Astrocyte (in vitro differentiated cells and primary cell): ENCODE measurements at regions not wholly inside any gene's neighbourhood (a gene's known extent, or its start where the extent isn't known, plus 50 kb on each side); places are given as distances from the start of the nearest gene placed in this dataset.

Experiments used
- DNase-seq: peaks from one replicate; pipeline ENCODE4 v3.0.0-alpha.2; 2010; ENCODE audit warnings: low read depth
- FAIRE-seq: peaks from 2 replicates; lab custom pipeline; 2011; peaks lifted over from hg19 to GRCh38; lab: Jason Lieb, UNC
- H2AFZ ChIP-seq: 2 replicates; pipeline ENCODE4 v1.6.0; 2012; ENCODE audit warnings: low read depth, low read length, inconsistent platforms
- H3K27ac ChIP-seq: 2 replicates; pipeline ENCODE4 v1.5.1; 2011; ENCODE audit warnings: low read depth, low read length, inconsistent platforms
- H3K27me3 ChIP-seq: 2 replicates; pipeline ENCODE4 v1.6.0; 2011; ENCODE audit warnings: low read length, inconsistent platforms; ENCODE audit not compliant: insufficient read depth
- H3K36me3 ChIP-seq: 2 replicates; pipeline ENCODE4 v1.5.1; 2011; ENCODE audit warnings: low read length, inconsistent platforms; ENCODE audit not compliant: insufficient read depth
- H3K4me1 ChIP-seq: 2 replicates; pipeline ENCODE4 v1.5.1; 2011; ENCODE audit warnings: low read length, inconsistent platforms; ENCODE audit not compliant: insufficient read depth
- H3K4me2 ChIP-seq: 2 replicates; pipeline ENCODE4 v1.6.0; 2012; ENCODE audit warnings: low read length, inconsistent platforms
- H3K4me3 ChIP-seq: 2 replicates; pipeline ENCODE4 v1.5.1; 2011; ENCODE audit warnings: low read depth, mild to moderate bottlenecking, low read length, inconsistent platforms; ENCODE audit not compliant: insufficient read depth
- H3K79me2 ChIP-seq: 2 replicates; pipeline ENCODE4 v1.6.0; 2012; ENCODE audit warnings: mild to moderate bottlenecking, low read length, inconsistent platforms; ENCODE audit not compliant: insufficient read depth
- H3K9ac ChIP-seq: 2 replicates; pipeline ENCODE4 v1.6.0; 2012; ENCODE audit warnings: mild to moderate bottlenecking, low read length, inconsistent platforms
- H3K9me3 ChIP-seq: 2 replicates; pipeline ENCODE4 v1.5.1; 2012; ENCODE audit warnings: low read depth, mild to moderate bottlenecking, low read length, inconsistent platforms; ENCODE audit not compliant: insufficient read depth
- H4K20me1 ChIP-seq: 2 replicates; pipeline ENCODE4 v1.6.0; 2012; ENCODE audit warnings: low read length, inconsistent platforms; ENCODE audit not compliant: insufficient read depth
- H3K27ac Mint-ChIP-seq: one replicate; pipeline ENCODE4 v1.8.0; 2021; ENCODE audit warnings: mild to moderate bottlenecking, mixed read lengths; ENCODE audit not compliant: unreplicated experiment
- H3K27me3 Mint-ChIP-seq: one replicate; pipeline ENCODE4 v1.8.0; 2021; ENCODE audit warnings: low read depth, mixed read lengths; ENCODE audit not compliant: unreplicated experiment
- H3K36me3 Mint-ChIP-seq: one replicate; pipeline ENCODE4 v1.8.0; 2021; ENCODE audit warnings: low read depth, mixed read lengths; ENCODE audit not compliant: unreplicated experiment
- H3K4me1 Mint-ChIP-seq: one replicate; pipeline ENCODE4 v1.8.0; 2021; ENCODE audit warnings: low read depth, mixed read lengths; ENCODE audit not compliant: unreplicated experiment
- H3K4me3 Mint-ChIP-seq: one replicate; pipeline ENCODE4 v1.8.0; 2021; ENCODE audit warnings: mild to moderate bottlenecking, moderate library complexity, mixed read lengths; ENCODE audit not compliant: unreplicated experiment
- H3K9me3 Mint-ChIP-seq: one replicate; pipeline ENCODE4 v1.8.0; 2021; ENCODE audit warnings: mild to moderate bottlenecking, mixed read lengths; ENCODE audit not compliant: unreplicated experiment
- CTCF ChIP-seq: IDR thresholded peaks from 2 replicates; pipeline ENCODE4 v1.5.1; 2011; ENCODE audit warnings: low read depth, mild to moderate bottlenecking, inconsistent platforms, low read length, moderate library complexity; ENCODE audit not compliant: insufficient read depth
- EZH2 ChIP-seq: IDR thresholded peaks from 2 replicates; pipeline ENCODE4 v1.6.1; 2012; ENCODE audit warnings: mild to moderate bottlenecking, low read length, inconsistent platforms; ENCODE audit not compliant: insufficient read depth

DNA sequence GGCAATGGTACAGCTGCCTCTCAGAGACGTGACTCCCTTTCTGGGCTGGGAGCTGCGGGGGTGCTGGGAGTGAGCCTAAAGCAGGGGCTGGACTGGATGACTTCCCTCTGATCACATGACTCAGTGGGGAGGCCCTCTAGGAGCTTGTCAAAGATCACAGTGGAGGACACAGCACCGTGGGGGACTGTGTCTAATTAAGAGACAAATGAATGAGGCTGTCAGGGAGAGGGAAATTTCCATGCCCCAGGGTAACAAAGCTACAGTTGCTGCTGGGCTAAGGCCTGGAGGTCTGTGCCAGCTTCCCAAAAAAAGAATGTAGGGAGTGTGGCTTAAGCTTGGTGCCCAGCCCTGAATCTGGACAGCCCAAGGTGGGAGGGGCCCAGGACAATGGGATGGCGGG, 262.8 kb upstream of the PLET1 start:
- H3K4me1 ChIP-seq: no peaks in the 10 kb centered on the region
- H3K4me2 ChIP-seq: no peak overlapping the region
- no peak for DNase-seq
- Mint-ChIP-seq H3K27me3 (peaks cover 7% of the 10 kb centered on the region), H3K36me3 (no peaks in the 10 kb centered on the region), H3K9me3 (peaks cover 3% of the 10 kb centered on the region), H3K4me3 (no peak overlapping the region), H3K4me1 (no peaks in the 10 kb centered on the region), H3K27ac (no peak overlapping the region)
- H3K27me3 ChIP-seq: no peaks in the 10 kb centered on the region
- no peaks in the 10 kb centered on the region for H3K9me3 ChIP-seq
- H3K36me3 ChIP-seq: no peaks in the 10 kb centered on the region
- no peak overlapping the region for H3K27ac ChIP-seq
- no peak for FAIRE-seq
- H3K4me3 ChIP-seq: no peak overlapping the region
- no peak overlapping the region for H3K9ac ChIP-seq
- TF ChIP-seq CTCF: no peak
- no peak for TF ChIP-seq EZH2
- H2AFZ ChIP-seq: peak overlapping the region; percentile 14
- H4K20me1 ChIP-seq: no peaks in the 10 kb centered on the region
- no peaks in the 10 kb centered on the region for H3K79me2 ChIP-seq

DNA sequence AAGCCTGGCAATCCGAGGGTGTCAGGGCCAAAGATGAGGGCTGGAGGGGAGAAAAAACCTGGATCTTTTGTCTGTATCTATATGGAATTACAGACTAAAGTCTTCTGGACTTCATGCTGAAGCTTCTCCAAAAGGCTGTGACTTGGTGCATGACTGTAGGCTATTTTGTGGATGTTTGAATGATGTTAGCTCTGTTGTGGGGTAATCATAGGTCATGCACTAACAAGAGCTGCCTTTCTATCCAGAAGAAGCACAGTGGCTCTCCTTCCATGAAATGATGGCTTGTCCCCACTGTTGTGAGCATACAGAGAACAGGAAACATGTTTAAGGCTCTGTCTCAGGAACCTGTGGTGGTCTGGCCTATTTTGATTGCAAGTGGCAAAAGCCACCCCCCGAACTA, 263.3 kb upstream of the PLET1 start:
- peaks cover 2% of the 10 kb centered on the region for H3K4me1 Mint-ChIP-seq
- Histone ChIP-seq H3K9me3 (no peaks in the 10 kb centered on the region), H4K20me1 (no peaks in the 10 kb centered on the region), H3K9ac (no peak overlapping the region), H3K36me3 (no peaks in the 10 kb centered on the region), H3K27me3 (no peaks in the 10 kb centered on the region), H3K79me2 (no peaks in the 10 kb centered on the region), H3K4me1 (no peaks in the 10 kb centered on the region), H2AFZ (peak overlapping the region; percentile 14), H3K27ac (no peak overlapping the region), H3K4me2 (no peak overlapping the region), H3K4me3 (no peak overlapping the region)
- no peaks in the 10 kb centered on the region for H3K36me3 Mint-ChIP-seq
- no peak for TF ChIP-seq CTCF
- no peak for TF ChIP-seq EZH2
- H3K4me3 Mint-ChIP-seq: no peak overlapping the region
- DNase-seq (no peak), FAIRE-seq (no peak)
- no peak overlapping the region for H3K27ac Mint-ChIP-seq
- H3K9me3 Mint-ChIP-seq: peaks cover 3% of the 10 kb centered on the region
- peaks cover 7% of the 10 kb centered on the region for H3K27me3 Mint-ChIP-seq

DNA sequence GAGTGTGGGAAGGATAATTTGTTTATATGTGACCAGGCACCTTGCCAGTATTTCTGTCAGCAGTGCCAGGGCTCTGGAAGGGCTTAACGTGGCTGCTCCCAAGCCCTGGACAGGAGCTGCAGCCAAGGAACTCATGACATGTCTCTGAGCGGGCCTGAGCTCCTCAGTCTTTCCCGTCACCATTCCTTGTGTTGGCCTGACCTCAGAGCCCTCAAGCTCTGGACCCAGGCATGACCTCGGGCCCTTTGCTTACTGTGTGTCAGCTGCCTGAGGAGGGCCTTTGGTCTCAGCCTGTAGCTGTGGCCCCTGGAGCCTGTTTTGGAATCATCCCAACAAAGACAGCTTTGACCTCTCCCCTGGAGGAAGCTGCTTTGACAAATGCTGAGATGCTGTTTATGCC, 264.1 kb upstream of the PLET1 start:
- TF ChIP-seq CTCF (no peak), EZH2 (no peak)
- no peaks in the 10 kb centered on the region for H4K20me1 ChIP-seq
- H3K4me1 ChIP-seq: no peaks in the 10 kb centered on the region
- FAIRE-seq (no peak), DNase-seq (no peak)
- no peak overlapping the region for H3K4me3 ChIP-seq
- no peaks in the 10 kb centered on the region for H3K36me3 Mint-ChIP-seq
- H3K9me3 ChIP-seq: no peaks in the 10 kb centered on the region
- H2AFZ ChIP-seq: no peak overlapping the region
- H3K27me3 ChIP-seq: no peaks in the 10 kb centered on the region
- H3K9me3 Mint-ChIP-seq: peaks cover 3% of the 10 kb centered on the region
- H3K4me2 ChIP-seq: no peak overlapping the region
- H3K4me1 Mint-ChIP-seq: peaks cover 2% of the 10 kb centered on the region
- H3K27ac ChIP-seq: no peak overlapping the region
- no peak overlapping the region for H3K4me3 Mint-ChIP-seq
- no peak overlapping the region for H3K27ac Mint-ChIP-seq
- peaks cover 7% of the 10 kb centered on the region for H3K27me3 Mint-ChIP-seq
- no peaks in the 10 kb centered on the region for H3K79me2 ChIP-seq
- no peak overlapping the region for H3K9ac ChIP-seq
- H3K36me3 ChIP-seq: no peaks in the 10 kb centered on the region
